C4-2B (cell line): ENCODE measurements at regions not wholly inside any gene's neighbourhood (a gene's known extent, or its start where the extent isn't known, plus 50 kb on each side); places are given as distances from the start of the nearest gene placed in this dataset.

Source experiments
- ZFX ChIP-seq: fragments of 450-650 bp; IDR thresholded peaks from 2 replicates; pipeline ENCODE4 v1.6.1; 2017
- TF ChIP-seq, protein P1 (sequence below): fragments of 450-650 bp; conservative IDR thresholded peaks from 2 replicates; pipeline ENCODE4 v1.5.1; 2017; ENCODE audit warnings: mild to moderate bottlenecking

DNA sequence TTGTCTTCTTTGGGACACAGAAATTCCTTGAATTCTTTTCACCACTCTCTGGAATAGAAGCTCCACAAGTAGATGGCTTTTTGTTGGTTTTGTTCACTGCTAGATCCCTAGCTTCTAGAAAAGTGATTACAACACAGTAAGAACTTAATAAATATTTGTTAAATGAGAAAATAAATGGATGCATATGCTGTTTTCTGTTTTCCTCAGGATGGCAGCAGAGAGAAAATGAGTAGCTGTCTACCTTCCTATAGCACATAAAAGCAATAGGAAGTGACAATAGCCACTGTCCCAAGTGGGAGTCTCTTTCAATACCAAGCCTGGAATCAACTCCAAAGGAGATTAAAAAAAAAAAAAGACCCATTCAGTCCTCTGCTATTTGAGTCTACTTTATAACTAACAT lies 100.6 kb upstream of the NREP start:
- TF ChIP-seq, protein P1, sequence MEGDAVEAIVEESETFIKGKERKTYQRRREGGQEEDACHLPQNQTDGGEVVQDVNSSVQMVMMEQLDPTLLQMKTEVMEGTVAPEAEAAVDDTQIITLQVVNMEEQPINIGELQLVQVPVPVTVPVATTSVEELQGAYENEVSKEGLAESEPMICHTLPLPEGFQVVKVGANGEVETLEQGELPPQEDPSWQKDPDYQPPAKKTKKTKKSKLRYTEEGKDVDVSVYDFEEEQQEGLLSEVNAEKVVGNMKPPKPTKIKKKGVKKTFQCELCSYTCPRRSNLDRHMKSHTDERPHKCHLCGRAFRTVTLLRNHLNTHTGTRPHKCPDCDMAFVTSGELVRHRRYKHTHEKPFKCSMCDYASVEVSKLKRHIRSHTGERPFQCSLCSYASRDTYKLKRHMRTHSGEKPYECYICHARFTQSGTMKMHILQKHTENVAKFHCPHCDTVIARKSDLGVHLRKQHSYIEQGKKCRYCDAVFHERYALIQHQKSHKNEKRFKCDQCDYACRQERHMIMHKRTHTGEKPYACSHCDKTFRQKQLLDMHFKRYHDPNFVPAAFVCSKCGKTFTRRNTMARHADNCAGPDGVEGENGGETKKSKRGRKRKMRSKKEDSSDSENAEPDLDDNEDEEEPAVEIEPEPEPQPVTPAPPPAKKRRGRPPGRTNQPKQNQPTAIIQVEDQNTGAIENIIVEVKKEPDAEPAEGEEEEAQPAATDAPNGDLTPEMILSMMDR = 0 out of 2 replicates have a peak, but pooled peaks have one; percentile 13
- TF ChIP-seq ZFX = no peak
